ENCODE measurements at regions not wholly inside any gene's neighbourhood (a gene's known extent, or its start where the extent isn't known, plus 50 kb on each side); places are given as distances from the start of the nearest gene placed in this dataset.
"Not testable (repeated sequence)": the region's sequence is repeated elsewhere in the genome, so short reads cannot be mapped to it uniquely, and the experiment has no call there.

DNA sequence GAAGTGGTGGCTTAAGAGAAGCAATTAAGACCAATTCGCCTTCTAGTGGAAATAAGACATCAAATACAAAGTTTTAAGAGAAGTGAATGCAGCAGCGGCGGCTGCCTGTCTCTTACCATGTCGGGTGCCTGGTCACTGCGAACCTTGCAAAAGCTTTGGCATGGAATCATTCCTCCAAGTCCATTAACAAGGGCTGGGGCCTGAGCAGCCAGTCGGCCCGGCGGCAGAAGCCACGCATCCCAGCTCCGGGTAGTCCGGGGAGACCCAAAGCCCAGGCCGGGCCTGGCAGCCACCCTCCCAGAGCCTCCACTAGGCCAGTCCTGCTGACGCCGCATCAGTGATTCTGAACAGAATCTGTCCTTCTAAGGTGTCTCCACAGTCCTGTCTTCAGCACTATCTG is 321.0 kb downstream of the TMEM121 start:
- no peak for DNase-seq

- DNase-seq, result no peak
Observed at GRCh38 chr14:105848570-105848969, 322.2 kb downstream of the TMEM121 start.

GRCh38 chr14:105849933-105850626 is 323.7 kb downstream of the TMEM121 start:
- DNase-seq, result no peak

DNA sequence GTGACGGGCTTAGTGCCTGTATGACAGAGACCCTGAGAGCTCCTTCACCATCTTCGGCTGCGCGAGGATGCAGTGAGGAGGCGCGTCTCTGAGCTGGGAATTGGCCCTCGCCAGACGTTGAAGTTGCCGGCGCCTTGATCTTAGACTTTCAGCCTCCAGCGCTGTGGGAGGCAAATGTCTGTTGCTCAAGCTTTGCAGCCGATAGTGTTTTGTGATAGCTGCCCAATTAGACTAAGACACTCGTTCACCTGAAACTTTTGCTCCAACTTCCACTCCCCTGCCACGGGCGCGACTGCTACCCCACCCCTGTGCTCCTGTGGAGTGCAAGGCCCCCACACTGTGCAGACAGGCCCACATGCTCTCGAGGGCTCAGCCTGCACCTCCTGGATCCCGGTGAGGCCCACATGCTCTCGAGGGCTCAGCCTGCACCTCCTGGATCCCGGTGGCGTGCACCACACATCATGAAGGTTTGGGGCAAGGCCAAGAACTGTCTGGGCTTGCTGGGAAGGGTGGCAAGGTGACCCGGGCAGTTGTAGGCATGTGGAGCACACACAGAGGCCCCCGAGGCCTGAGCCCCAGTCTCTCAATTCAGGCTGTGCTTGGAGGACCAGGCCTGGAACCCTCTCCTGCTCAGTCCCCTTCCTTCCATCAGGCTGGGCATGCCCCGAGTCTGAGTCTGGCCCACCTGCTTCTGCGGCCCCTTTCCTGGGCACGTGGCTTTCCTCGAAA is 324.6 kb downstream of the TMEM121 start:
- DNase-seq, result no peak

DNA sequence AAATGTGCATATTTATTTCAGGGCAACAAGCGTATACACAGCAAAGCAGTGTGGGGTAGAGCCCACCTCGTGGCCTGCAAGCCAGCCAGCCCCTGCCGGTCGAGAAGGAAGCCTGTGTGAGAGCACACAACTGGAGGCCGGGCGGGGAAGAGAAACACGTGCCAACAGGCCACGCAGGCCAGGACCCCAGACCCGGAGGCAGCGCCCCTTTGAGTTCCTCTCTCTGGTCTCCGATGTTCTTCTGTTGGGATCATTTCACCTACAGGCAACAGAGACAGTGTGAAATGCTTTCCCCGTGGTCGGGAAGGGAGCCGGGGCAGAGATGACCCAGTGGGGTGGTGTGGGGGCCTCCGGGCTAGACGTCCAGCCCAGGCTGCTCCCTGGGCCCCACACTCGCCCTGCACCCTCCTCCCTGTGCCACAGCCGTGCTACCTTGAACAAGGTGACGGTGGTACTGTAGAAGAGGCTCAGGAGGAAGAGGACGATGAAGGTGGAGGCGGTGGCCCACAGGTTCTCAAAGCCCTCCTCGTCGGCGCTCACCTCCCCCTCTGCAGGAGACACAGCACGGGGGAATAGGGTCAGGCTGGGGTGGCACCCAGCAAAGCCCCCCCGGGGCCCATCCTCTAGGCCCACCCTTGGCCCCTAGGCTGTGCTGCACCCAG is 325.5 kb downstream of the TMEM121 start:
- DNase-seq, result no peak

GRCh38 chr14:105852378-105853088 is 326.1 kb downstream of the TMEM121 start:
- DNase-seq, result no peak

- DNase-seq, result no peak
Observed at GRCh38 chr14:105853089-105853906, 326.9 kb downstream of the TMEM121 start.

DNA sequence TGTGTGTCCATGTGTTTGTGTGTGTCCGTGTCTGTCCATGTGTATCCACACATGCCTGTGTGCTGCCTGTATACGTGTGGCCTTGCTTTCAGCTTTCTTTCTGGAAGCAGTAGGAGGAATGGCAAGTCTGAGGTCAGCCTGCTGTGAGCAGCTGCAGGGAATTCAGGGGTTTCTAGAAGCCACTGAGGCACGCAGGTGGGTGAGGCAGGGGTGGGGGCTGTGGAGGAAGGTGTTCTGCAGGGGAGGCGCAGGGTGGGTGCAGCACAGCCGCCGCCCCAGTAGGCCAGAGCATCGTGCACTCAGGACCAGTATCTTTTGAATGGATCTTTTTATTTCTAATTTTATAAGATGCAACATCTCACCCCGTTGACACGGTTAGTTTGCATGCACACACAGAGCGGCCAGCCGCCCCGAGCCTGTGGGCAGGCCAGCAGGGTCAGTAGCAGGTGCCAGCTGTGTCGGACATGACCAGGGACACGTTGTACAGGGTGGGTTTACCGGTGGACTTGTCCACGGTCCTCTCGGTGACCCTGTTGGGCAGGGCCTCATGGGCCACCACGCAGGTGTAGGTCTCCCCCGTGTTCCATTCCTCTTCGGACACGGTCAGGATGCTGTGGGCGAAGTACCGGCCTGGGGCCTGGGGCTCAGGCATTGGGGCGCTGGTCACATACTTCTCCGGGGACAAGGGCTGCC is 327.7 kb downstream of the TMEM121 start:
- no peak for DNase-seq

DNA sequence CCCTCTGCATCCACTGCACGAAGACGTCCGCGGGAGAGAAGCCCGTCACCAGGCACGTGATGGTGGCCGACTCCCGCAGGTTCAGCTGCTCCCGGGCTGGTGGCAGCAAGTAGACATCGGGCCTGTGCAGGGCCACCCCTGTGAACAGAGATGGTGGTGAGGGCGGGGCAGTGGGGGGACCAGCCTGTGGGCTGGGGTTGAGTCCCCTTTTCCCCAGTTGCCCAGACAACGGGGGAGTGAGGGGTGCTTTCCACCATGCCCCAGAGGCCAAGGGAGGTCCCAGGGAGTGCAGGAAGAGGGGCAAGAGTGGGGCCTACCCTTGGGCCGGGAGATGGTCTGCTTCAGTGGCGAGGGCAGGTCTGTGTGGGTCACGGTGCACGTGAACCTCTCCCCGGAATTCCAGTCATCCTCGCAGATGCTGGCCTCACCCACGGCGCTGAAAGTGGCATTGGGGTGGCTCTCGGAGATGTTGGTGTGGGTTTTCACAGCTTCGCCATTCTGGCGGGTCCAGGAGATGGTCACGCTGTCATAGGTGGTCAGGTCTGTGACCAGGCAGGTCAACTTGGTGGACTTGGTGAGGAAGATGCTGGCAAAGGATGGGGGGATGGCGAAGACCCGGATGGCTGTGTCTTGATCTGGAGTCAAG is 328.3 kb downstream of the TMEM121 start:
- no peak for DNase-seq

- DNase-seq, result no peak
Observed at GRCh38 chr14:105855246-105855892, 329.0 kb downstream of the TMEM121 start.

DNA sequence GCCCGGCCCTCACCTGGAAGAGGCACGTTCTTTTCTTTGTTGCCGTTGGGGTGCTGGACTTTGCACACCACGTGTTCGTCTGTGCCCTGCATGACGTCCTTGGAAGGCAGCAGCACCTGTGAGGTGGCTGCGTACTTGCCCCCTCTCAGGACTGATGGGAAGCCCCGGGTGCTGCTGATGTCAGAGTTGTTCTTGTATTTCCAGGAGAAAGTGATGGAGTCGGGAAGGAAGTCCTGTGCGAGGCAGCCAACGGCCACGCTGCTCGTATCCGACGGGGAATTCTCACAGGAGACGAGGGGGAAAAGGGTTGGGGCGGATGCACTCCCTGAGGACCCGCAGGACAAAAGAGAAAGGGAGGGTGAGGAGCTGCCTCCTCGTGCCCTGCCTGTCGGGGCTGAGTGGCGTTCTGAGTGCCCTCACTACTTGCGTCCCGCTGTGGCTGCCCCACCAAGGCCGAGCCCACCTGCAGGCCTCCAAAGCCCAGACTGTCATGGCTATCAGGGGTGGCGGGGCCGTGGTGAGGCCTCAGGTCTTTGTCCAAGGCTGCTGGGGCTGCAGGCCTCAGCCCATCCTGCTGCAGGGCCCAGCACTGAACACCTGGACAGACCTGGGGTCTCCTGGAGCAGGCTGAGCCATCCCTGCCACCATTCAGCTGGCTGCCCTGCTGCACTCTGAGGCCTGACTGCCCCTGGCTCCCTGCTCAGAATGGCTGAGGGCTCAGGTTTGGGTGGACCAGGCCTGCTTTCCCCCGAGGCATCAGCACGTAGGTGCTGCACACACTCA is 329.7 kb downstream of the TMEM121 start:
- DNase-seq, result no peak

DNA sequence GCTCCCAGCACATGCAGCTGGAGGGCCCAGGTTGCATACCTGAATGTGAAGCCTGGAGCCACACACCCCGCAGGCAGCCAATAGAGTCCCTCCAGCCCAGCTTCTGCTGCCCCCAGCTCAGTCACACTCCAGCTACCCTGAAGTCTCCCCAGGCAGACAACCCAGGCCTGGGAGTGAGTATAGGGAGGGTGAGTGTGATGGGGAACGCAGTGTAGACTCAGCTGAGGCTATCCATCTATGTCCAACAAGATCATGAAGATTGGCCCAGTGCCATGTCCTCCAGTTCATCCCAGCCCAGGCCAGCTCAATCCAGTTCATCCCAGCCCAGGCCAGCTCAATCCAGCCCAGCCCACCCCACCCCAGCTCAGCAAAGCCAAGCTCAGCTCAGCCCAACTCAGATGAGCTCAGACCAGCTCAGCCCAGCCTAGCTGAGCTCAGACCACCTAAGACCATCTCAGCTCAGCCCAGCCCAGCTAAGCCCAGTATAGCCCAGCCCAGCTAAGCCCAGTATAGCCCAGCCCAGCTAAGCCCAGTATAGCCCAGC is 330.4 kb downstream of the TMEM121 start:
- DNase-seq, result no peak

DNA sequence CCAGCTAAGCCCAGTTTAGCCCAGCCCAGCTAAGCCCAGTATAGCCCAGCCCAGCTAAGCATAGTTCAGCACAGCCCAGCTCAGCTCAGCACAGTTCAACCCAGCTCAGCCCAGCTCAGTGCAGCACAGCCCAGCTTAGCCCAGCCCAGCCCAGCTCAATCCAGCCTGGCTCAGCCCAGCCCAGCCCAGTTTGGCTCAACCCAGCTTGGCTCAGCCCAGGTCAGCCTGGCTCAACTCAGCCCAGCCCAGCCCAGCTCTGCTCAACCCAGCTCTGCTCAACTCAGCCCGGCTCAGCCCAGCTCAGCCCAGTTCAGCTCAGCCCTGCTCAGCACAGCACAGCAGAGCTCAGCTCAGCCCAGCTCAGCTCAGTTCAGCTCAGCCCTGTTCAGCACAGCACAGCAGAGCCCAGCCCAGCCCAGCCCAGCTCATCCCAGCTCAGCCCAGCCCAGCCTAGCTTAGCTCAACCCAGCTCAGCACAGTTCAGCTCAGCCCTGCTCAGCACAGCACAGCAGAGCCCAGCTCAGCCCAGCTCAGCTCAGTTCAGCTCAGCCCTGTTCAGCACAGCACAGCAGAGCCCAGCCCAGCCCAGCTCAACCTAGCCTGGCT is 330.9 kb downstream of the TMEM121 start:
- no peak for DNase-seq

DNA sequence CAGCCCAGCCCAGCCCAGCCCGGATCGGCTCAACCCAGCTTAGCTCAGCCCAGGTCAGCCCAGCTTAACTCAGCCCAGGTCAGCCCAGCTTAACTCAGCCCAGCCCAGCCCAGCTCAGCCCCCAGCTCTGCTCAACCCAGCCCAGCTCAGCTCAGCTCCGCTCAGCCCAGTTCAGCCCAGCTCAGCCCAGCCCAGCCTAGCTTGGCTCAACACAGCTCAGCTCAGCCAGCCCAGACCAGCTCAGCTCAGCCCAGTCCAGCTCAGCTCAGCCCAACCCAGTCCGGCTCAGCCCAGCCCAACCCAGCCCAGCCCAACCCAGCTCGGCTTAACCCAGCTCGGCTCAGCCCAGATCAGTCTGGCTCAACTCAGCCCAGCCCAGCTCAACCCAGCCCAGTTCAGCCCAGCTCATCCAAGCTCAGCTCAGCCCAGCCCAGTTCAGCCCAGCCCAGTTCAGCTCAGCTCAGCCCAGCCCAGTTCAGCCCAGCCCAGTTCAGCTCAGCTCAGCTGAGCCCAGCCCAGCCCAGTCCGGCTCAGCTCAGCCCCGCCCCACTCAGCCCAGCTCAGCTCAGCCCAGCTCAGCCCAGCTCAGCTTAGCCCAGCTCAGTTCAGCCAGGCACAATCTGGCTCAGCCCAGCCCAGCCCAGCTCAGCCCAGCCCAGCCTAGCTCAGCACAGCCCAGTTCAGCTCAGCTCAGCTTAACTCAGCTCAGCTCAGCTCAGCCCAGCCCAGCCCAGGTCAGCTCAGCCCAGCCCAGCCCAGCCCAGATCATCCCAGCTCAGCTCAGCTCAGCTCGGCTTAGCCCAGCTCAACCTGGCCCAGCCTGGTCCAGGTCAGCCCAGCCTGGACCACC is 331.7 kb downstream of the TMEM121 start:
- DNase-seq, result no peak

DNA sequence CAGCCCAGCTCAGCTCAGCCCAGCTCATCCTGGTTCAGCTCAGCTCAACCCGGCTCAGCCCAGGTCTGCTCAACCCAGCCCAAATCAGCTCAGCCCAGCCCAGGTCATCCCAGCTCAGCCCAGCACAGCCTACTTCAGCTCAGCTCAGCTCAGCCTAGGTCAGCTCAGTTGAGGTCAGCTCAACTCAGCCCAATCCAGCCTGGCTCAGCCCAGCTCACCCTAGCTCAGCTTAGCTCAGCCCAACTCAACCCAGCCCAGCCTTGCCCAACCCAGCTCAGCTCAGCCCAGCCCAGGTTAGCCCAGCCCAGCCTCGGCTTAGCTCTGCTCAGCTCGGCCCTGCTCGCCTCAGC is 332.3 kb downstream of the TMEM121 start:
- no peak for DNase-seq

- not testable (repeated sequence) for DNase-seq
Observed at GRCh38 chr14:105859073-105859716, 332.8 kb downstream of the TMEM121 start.

Measured in inflammatory macrophage (primary cell).